ENCODE measurements at regions not wholly inside any gene's neighbourhood (a gene's known extent, or its start where the extent isn't known, plus 50 kb on each side); places are given as distances from the start of the nearest gene placed in this dataset.

DNA sequence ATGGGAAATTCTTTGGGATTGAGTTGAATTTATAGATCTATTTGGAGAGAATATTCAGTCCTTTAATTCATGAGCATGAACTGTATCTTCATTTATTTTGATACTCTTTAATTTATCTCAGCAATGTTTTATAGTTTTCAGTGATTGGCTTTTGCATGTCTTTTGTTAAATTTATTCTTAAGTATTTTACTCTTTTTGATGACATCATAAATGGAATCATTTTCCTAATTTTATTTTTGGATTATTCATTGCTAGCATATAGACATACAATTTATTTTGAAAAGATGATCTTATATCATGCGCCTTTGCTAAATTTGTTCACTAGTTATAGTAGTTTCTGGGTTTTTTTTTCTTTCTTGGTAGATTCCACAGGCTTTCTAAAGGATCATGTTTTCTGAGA, 149.2 kb upstream of the ASIC2 start:
- DNase-seq (ENCODE audit: low read depth, low spot score) = no peak
- in situ Hi-C loops (cut with HindIII; ENCODE audit: low sequenced_read_pairs) = no loop called here
- H3K4me3 ChIP-seq (ENCODE audit: low read depth, low read length) = no peak overlapping the region
- TF ChIP-seq, protein P1, sequence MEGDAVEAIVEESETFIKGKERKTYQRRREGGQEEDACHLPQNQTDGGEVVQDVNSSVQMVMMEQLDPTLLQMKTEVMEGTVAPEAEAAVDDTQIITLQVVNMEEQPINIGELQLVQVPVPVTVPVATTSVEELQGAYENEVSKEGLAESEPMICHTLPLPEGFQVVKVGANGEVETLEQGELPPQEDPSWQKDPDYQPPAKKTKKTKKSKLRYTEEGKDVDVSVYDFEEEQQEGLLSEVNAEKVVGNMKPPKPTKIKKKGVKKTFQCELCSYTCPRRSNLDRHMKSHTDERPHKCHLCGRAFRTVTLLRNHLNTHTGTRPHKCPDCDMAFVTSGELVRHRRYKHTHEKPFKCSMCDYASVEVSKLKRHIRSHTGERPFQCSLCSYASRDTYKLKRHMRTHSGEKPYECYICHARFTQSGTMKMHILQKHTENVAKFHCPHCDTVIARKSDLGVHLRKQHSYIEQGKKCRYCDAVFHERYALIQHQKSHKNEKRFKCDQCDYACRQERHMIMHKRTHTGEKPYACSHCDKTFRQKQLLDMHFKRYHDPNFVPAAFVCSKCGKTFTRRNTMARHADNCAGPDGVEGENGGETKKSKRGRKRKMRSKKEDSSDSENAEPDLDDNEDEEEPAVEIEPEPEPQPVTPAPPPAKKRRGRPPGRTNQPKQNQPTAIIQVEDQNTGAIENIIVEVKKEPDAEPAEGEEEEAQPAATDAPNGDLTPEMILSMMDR (IDR thresholded peaks at IDR 0.05; ENCODE audit: low read depth, low read length) = no peak

DNA sequence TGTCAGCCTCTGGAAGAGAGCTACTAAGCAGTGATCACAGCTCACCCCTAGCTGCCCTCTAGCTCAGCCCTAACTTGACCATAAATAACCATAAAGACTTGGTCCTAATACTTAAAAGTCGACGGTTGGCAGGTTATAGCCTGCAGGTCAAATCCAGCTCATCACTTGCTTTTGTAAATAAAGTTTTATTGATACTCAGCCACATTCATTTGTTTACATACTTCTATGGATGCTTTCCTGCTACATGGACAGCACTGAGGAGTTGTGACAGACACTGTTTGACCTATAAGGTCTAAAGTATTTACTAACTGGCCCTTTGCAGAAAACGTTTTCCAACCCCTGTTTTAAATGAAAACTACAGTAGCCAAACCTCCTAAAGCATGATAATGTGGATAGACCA, 151.6 kb upstream of the ASIC2 start:
- TF ChIP-seq, protein P1 (IDR thresholded peaks at IDR 0.05; ENCODE audit: low read depth, low read length) = no peak
- no peak overlapping the region for H3K4me3 ChIP-seq (ENCODE audit: low read depth, low read length)
- in situ Hi-C loops (cut with HindIII; ENCODE audit: low sequenced_read_pairs) = no loop called here
- no peak for DNase-seq (ENCODE audit: low read depth, low spot score)

DNA sequence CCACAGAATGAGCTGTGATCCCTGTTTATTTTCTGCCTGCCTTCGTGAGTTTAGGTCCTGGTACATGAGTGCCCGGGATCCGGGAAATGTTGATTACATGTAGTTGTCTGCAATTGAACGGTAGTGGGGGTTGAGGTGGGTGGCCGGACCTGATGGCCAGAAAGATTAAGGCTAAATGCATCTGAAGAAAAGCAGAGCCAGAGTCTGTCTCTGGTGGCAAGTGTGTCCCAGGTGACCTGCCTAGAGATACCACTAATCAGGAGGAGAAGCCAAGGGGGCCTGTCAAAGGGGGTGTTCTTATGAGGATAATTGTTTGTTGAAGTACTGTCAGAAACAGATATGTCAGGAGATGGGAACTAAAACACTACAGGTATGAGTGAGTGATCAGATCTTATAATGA, 154.0 kb upstream of the ASIC2 start:
- H3K4me3 ChIP-seq (ENCODE audit: low read depth, low read length) = no peak overlapping the region
- in situ Hi-C loops (cut with HindIII; ENCODE audit: low sequenced_read_pairs) = no loop called here
- no peak for DNase-seq (ENCODE audit: low read depth, low spot score)
- TF ChIP-seq, protein P1 (IDR thresholded peaks at IDR 0.05; ENCODE audit: low read depth, low read length) = no peak

DNA sequence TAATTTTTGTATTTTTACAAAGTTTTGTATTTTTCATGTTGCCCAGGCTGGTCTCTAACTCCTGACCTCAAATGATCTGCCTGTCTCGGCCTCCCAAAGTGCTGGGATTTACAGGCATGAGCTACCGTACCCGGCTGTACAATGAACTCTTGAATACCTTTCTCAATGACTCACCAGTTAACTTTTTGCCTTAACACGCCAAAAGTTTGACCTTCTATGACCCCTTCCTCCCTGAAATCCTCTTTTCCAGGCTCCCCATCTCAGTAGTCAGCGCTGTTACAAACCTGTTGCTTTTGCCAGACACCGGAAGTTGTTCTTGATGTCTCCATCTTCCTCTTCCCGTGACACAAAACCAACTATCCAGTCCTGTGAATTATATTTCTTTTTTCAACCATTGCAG, 158.1 kb upstream of the ASIC2 start:
- no peak overlapping the region for H3K4me3 ChIP-seq (ENCODE audit: low read depth, low read length)
- in situ Hi-C loops (cut with HindIII; ENCODE audit: low sequenced_read_pairs) = no loop called here
- no peak for DNase-seq (ENCODE audit: low read depth, low spot score)
- TF ChIP-seq, protein P1 (IDR thresholded peaks at IDR 0.05; ENCODE audit: low read depth, low read length) = no peak

DNA sequence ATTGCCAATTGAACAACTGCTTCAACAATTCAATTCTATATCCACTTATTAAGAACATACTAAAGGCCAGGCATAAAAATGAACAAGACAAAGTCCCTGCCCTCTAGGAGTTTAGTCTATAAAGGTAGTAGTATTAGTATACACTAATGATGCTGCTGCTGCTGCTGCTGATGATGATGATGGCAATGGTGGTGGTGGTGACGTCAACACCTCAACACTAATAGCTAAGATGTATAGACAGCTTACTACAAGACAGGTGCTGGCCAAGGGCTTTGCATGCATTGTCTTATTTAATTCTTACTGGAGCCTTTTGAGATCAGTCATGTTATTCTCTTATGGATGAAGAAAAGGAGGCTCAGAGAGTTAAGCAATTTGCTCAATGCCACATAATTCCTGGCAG, 164.4 kb upstream of the ASIC2 start:
- TF ChIP-seq, protein P1 (IDR thresholded peaks at IDR 0.05; ENCODE audit: low read depth, low read length) = no peak
- in situ Hi-C loops (cut with HindIII; ENCODE audit: low sequenced_read_pairs) = no loop called here
- no peak for DNase-seq (ENCODE audit: low read depth, low spot score)
- H3K4me3 ChIP-seq (ENCODE audit: low read depth, low read length) = no peak overlapping the region

DNA sequence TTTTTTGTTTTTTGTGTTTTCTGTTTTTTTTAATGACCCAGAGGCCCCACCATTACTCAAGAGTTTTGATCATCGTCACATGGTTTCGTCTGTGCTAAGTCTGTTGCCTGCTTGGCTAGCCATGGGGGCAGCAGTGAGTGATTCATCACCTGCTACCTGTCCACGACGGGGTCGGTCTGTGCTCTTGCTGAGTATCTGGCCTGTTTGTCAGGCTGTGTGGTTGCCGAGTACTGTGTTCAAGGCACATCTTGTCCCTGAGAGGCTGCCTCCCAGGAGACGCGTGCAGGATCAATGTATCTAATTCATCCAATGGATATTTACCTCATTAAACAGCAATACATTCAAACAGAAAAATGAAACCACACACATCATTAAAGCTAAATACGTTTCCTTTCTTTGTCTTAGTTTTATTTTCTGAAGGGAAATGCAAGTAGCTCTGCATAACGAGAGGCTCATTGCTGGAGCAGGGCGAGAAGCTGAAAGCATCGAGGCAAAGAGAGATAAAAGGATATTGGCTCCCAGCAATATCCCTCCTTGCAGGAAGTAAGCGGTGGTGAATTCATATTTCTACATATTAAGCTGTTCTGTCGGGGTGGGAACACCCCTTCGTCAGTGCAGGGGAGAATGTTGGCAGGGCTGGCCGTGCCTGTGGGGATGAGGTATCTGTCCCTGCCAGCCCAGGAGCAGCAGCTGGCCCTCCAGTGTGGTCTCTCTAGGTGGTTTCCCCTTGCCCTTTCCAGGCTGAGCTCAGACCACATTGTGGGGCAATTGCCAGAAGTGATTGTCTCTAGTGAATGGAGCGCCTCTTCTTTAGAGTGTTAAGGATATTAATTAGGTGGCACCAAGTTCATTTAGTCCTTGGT, 166.2 kb upstream of the ASIC2 start:
- no peak overlapping the region for H3K4me3 ChIP-seq (ENCODE audit: low read depth, low read length)
- DNase-seq (ENCODE audit: low read depth, low spot score) = no peak
- in situ Hi-C loops (cut with HindIII; ENCODE audit: low sequenced_read_pairs) = no loop called here
- TF ChIP-seq, protein P1 (IDR thresholded peaks at IDR 0.05; ENCODE audit: low read depth, low read length) = no peak
